Iris pigment epithelial cell (primary cell): ENCODE measurements at regions not wholly inside any gene's neighbourhood (a gene's known extent, or its start where the extent isn't known, plus 50 kb on each side); places are given as distances from the start of the nearest gene placed in this dataset.
"Not testable (repeated sequence)": the region's sequence is repeated elsewhere in the genome, so short reads cannot be mapped to it uniquely, and the experiment has no call there.

Experiments
- DNase-seq: peaks from one replicate; pipeline ENCODE4 v3.0.0-alpha.2; 2011; ENCODE audit warnings: low read depth

DNA sequence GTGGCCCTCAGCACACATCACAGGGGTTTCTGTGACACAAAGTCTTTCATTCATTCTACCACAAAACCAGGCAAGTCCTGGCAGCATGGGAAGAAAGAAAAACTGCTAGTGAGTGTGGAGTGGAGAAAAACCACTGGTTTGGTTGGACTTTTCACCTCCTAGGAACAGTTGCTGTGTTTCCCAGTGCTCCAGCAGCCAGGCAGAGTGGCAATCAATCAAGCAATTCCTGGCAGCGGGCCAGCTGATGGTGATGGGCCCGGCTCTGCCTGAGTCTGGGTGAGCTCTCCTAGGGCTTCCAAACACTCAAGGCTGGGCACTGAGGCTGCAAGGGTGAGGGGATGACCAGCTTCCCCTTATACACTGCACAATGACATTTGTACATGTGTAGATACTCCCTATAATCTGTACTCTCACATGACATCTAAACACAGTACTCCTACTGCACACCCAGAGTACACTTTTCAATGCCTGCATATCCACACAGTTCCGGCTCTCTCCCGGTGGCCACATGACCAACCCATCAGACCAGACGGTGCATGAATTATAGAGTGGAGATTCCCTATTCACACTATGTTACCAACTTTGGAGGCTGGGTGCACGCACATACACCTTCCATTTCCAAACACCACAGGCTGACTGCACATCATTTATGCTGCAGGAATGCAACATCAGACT lies 156.6 kb downstream of the UNC5CL start:
- DNase-seq, result no peak

DNA sequence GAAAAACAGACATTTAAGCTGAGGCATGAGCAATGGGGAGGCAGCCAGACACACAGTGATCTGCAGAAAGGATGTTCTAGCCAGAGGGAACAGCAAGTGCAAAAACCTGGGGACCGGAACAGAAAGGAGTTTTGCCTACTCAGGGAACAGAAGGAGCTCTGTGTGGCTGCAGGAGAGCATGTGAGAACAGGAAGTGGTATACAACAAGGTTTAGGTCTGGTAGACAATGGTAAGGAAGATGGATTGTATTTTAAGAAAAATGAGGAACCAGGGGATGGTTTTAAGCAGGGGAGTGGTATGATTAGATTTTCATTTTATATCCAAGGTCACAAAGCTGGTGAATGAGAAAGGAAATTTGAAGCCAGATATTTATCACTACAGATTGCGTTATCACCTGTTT lies 157.5 kb downstream of the UNC5CL start:
- DNase-seq, result no peak

DNA sequence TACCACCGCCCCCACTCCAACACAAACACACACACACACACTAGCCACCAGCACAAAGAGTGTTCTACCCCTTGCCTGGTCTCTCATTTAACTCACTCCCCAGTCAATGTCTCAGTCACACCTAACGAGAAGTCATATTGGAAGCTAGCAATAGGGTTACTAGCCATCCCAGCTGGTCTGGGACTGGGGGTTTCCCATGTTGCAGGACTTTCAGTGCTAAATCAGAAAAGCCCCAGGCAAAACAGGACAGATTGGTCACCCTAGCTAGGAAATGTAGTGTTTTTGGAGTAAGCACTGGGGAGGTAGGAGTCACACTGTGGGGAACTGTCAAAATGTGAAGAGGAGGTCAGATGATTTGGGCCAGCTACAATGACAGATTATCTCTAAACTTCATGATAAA lies 158.1 kb downstream of the UNC5CL start:
- DNase-seq, result no peak

DNA sequence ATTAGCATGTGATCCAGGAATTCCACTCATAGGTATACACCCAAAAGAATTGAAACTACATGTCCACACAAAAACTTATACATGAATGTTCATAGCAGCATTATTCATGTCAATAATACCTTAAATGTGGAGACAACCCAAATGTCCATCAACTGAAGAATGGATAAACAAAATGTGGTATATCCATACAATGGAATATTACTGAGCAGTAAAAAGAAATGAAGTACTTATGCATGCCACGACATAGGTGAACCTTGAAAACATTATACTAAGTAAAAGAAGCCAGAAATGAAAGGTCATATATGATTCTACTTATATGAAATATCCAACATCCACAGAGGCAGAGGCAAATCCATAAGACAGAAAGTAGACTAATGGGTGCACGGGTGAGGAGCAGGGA lies 159.9 kb downstream of the UNC5CL start:
- no peak for DNase-seq

DNA sequence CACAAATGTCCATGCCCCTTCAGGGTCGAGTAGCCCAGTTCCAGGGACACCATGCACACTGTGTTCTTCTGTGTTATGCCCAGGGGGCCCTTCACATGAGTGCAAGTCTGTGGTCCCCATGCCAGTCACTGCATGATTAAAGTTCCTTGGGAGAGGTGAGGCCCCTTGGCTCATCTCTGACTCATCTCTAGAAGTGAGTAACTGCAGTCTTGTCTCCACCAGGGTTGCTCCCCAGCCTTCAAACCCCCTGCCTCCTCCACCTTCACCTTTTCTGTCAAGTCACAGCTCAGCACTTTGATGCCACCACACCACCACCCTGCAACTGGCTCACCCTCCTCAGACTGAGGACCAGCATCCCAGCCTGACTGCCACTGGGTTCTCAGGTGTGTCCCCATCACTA lies 161.7 kb downstream of the UNC5CL start:
- no peak for DNase-seq

DNA sequence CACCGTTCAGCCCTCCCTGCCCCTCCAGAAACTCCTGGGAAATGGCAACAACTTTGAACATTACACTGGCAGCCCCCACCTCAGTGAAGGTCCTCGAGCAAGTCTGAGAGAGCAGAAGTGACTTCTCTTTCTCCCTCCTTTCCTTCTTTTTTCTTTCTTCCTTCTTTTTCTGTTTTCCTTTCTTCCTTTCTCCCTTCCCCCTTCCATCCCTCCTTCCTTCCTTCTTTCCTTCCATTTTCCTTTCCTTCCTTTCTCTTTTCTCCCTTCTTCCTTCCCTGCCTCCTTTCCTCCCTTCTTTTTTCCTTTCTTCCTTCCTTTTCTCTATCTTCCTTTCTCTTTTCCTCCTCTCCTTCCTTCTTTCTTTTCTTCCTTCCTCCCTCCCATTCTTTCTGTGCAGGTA lies 162.7 kb downstream of the UNC5CL start:
- DNase-seq, result no peak

DNA sequence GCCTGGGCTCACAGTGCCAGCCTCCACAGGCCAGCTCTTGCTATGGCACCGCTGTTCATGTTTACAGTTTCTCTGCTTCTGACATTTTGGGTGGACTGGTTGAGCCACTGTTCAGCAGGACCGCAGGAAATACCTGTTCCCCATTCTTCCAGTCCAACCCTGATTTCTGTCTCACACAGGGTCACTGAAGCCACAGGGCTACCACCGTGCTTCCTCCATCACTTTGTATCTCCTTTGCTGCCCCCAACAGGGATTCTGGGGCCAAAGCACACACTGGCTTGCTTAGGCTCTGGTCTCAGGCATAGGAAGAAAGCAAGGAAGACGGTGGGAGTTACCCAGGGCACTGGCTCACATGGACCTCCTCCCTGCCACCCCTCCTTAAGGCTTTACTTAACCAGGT lies 164.5 kb downstream of the UNC5CL start:
- no peak for DNase-seq

DNA sequence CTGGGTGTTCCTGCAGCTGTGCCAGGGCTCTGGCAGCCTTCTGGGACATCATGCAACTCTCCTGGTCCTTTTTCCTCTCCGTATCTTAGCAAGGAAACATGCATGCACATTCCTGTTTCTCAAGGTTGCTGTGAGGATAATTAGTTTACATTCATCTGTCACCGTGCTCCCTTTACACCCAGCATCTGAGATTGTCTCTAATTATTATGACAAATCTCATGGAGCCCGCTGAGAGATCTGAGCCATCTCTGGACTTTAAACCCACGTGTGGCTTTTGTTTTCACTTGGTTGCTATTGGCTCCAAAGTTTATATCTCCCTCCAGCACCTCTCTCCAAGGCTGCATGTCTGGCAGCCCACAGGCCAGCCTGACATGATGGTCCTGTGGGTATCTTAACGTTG lies 167.6 kb downstream of the UNC5CL start:
- no peak for DNase-seq

DNA sequence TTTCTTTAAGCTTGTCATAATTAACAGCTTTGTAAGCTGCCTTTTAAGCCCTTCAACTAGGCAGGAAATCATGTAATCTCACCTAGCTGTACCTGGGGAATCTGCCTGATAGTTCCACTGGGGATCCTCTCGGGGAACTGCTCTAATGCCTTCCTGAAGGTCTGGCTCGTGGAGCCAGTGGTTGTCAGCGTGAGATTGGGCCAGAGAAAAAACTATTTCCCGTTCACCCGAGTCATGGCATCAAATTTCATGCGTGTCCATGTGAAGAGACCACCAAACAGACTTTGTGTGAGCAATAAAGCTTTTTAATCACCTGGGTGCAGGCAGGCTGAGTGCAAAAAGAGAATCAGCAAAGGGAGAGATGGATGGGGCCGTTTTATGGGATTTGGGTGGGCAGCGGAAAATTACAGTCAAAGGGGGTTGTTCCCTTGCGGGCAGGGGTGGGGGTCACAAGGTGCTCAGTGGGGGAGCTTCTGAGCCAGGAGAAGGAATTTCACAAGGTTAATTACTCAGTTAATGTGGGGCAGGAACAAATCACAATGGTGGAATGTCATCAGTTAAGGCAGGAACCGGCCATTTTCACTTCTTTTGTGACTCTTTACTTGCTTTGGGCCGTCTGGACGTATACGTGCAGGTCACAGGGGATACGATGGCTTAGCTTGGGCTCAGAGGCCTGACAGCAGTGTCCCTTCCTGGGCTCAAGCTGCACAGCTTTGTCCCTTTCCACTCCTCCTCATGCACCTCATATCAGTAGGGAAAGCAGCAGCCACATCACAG lies 170.7 kb downstream of the UNC5CL start:
- not testable (repeated sequence) for DNase-seq

DNA sequence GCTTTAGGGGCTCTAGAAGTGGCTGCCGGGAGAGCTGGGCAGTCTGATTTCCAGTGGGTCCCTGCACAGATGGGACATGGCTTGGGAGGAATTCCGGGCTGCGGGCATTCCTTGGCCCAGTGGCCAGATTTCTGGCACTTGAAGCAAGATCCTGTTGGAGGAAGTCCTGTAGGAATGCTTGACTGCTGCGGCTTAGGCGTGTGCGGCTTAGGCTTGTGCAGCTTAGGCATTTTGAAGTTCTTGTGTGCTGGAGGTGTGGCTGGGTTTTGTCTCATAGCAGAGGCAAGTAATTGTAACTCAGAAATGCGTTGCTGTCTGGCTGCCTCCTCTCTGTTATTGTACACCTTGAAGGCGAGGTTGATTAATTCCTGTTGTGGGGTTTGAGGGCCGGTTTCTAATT lies 171.5 kb downstream of the UNC5CL start:
- DNase-seq, result not testable (repeated sequence)

DNA sequence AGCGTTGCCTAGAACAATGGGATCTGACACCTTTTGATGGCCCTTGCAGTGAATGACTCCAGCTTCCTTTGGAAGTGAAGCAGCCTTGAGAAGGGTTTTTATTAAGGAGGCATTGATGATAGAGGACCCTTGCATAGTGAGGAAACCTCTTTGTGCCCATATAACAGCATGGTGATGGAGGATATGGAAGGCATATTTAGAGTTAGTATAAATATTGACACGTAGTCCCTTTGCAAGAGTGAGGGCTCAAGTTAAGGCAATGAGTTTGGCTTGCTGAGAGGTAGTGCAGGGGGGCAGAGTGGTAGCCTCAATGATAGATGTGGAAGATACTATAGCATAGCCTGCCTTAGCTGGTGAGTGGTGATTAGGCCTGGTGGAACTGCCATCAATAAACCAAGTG lies 173.8 kb downstream of the UNC5CL start:
- not testable (repeated sequence) for DNase-seq

DNA sequence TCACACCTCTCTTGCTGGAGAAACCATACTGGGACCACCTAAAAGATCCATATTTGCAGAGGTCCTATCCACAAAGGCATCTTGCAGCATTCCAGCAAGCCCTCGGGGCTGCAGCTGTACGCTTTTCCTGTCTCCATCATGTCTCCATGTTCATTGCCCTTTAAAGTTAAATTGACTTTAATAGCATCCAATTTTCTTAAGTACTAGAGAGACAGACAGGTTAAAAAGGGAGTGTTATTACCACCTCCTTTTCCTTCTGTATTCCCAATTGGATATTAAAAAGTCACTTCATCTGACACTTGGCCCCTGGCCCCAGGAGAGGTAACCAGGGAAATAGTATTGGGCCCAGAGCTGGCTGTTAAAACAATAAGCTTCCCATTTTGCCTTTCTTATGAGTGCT lies 178.6 kb downstream of the UNC5CL start:
- DNase-seq, result no peak

DNA sequence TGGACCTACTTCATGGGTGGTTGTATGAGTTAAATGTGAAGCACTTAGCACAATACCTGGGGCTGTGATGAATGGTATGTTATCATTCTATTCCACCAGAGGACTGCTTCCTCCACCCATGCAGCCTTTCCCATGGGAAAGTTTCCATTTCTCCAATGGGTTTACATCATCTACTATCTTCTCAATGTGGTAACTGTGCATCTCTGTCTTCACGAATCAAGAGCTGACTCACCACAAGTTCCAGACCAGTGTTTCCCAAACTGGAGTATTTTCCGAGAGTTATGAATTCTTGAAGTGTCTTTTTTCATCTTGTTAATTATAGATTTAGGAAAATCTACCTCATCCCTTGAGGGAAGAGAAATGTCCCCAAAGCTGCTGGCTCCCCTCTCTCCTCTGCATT lies 182.8 kb downstream of the UNC5CL start:
- no peak for DNase-seq

DNA sequence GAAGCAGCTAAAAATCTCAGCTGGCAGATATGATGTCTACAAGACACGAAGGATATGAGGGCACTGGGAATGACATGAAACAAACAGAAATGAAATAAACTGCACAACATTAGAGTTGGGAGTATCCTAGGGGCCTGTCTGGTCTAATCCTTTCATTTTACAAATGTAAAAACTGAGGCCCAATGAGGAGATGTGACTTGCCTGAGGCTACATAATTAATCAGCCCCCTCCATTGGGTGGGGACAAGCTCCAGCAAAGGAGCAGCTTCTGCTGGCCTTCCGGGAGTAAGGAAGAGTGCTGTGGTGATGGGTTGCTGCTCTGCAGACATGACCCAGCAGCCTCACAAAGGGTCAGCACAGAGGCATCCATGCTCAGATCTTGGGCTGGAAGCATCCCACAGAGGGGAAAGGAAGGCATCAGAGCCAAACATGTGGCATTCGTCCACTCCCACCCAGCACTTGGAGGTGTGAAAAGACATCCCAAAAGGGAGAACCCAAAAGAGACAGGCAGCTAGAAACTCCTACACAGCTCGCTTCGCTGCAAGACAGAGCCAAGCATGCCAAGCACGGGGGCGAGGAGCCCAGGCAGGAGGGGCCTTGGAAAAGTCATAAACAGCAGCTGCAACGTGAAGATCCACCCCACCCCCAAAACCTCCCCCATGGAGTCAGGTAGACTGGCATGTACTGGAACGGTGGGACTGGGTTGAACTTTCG lies 183.7 kb downstream of the UNC5CL start:
- DNase-seq, result no peak

DNA sequence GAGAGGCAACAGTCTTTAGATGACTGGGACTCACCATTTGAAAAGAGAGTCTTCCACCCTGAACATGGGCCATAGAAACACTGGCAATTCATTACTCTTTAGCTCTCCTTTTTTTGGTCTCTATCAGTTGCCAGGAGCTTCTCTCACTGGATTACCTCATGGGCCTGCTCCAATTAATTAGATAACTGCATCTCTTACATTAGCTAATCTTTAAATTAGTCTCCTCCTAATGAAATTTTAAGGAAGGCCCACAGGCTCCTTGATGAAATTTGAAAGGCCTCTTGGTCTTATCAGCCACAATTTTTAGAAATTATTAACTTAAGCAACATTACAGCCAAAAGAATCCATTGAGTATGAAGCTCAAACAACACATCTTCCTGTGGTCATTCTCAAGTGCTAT lies 184.4 kb downstream of the UNC5CL start:
- DNase-seq, result no peak

DNA sequence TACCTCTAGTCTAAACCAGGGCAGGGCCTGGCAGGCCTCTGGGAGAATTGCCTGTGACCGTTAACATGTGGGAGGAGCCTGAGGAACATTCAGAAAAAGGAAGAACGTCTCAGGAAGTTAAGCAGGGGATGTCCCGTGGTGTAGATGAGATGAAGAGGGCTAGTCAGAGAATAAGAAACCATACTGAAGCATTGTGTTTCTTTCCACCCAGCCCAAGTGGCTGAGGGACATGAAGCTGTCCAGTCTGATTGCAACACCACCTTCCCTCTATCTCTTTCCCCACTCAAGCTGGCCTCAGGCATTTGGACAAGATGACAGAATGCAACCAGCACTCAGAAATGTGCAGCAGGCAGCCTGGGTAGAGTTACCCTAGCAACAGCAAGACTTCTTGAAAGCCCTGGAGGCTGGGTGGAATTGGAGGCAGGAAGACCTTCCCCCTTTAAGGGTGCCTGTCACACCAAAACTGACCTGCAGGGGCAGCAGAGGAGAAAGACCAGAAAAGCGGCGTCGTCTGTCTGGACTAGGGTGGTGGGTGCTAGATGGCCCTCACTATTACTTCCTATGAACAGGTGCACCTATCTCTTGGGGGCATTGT lies 186.1 kb downstream of the UNC5CL start:
- DNase-seq, result peak; percentile 12

DNA sequence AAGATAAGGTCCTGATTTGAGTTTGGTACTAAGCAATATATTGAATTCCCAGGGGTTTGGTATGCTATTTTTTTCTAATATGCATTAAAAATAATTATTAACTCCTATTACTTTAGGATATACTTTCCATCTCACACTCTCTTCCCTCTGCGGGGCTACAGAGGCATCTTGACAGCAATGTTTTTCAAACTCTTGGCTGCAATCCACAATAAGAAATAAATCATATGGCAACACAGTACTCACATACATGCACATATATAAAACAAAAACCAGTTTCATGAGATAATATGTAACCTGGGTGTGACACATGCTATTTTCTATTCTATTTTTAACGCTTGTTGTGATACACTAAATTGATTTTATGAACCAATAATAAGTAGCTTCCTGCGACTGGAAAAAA lies 189.5 kb downstream of the UNC5CL start:
- no peak for DNase-seq

DNA sequence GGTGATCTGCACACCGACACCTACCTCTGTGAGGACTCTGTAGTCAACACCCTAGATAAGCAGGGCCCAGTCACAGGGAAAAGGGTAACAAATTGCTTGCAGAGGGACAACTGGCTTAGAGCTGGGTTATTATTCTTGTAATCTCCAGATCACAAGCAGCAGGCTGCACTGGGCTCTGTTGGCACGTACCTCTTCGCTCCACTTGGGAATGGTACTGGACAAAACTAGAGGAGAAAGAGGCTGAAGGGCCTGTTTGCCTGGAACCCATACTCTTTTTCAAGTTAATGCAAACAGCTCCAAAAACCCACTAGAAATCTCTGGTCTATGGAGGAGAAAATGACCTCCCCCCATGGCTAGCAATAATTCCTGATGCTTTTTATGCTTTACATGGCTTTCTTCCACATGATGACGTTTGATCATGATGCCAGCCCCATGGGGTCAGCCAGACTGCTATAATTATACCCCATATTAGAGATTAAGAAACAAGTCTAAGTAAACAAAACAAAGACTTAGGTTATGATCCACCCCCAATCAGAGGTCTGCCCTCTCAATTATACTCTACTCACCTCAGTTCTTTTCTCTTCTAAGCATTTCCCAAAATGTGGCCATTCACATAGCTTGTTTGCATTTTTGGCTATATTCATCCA lies 190.0 kb downstream of the UNC5CL start:
- no peak for DNase-seq

DNA sequence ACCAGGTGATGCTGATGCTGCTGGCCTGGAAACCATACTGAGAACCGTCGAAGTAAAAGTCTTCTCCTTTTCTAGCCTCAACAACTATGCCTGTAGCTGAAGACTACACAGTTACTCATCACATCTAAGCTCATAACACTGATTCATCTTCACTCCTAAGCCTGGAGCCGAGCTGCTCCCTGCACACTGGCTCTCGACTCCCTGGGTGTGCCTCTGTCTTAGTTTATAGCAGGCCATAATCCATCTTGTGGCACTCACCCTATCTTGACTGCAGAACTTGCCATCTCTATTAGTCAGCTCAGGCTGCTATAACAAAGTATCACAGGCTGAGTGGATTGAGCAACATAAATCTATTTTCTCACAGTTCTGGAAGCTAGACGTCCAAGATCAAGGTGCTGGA lies 191.0 kb downstream of the UNC5CL start:
- peak; percentile 9 for DNase-seq

DNA sequence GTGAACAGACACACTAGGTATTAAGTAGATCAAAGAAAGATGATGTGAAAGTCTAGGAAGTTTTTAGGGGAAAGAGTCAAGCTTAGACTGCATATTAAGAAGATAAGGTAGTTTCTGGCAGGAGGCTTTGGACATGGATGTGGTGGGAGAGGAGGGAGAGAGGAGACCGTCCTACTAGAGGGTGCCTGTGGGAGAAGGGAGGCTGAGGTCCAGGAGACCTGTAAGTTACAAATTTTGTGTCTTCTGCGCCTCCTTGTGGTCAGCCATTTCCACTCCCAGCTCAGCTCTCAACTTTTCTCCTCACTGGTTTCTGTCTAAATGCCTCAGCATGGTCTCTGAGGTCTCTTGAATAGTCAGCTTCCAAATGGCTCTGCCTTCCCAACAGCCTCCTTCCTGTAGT lies 193.5 kb downstream of the UNC5CL start:
- DNase-seq, result peak; percentile 43

DNA sequence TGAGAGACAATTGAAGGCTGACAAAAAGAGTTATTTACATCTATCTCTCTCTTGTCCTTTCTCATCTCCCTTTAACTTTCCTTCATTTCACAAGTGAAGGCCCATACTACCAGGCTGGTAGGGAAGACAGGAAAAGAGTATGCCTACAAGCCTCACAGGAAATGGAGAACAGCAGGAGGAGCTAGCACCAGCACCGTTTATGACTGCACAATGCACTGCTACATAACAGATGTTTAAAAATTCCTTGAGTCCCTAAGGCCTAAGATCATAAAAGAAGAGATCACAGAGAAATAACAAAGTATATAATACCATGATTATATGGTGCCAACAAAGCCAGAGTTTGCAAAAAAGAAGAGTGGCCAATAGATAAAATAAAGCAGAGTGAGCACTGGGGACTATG lies 194.8 kb downstream of the UNC5CL start:
- DNase-seq, result no peak

DNA sequence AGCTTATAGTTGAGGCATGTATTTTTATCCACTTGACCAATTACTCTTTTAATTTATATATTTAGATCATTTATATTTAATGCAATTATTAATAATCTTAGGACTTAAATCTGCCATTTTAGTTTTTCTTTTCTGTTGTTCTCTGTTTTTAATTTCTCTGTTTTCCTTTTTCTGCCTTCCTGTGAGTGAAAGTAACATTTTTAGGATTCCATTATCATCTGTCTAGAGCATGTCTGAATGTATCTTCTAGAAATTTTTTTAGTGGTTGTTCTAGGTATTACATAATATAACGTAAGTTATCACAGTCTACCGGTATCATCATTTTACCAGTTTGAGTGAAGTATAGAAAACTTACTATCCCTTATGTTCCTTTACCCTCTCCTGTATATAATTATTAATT lies 197.3 kb downstream of the UNC5CL start:
- DNase-seq, result no peak
